MM.1S (cell line): ENCODE measurements at regions not wholly inside any gene's neighbourhood (a gene's known extent, or its start where the extent isn't known, plus 50 kb on each side); places are given as distances from the start of the nearest gene placed in this dataset.

Source experiments
- CTCF ChIP-seq: fragments of 300-600 bp; sonication (generic); IDR thresholded peaks from 2 replicates; pipeline ENCODE4 v1.5.1; 2016; ENCODE audit warnings: antibody characterized with exemption, low read length, mixed read lengths
- EZH2 ChIP-seq: fragments of 300-600 bp; sonication (generic); optimal IDR thresholded peaks from 2 replicates; pipeline ENCODE3; 2017; ENCODE audit warnings: low read depth, mild to moderate bottlenecking, antibody characterized with exemption, low read length, mixed read lengths
- EZH2phosphoT487 ChIP-seq: fragments of 300-600 bp; sonication (generic); IDR thresholded peaks from 2 replicates; pipeline ENCODE4 v1.6.1; 2018; ENCODE audit warnings: antibody characterized with exemption, low read length

GRCh38 chr15:92806763-92807162 is 93.4 kb upstream of the CHD2 start:
- TF ChIP-seq EZH2phosphoT487: no peak
- TF ChIP-seq CTCF: no peak
- TF ChIP-seq EZH2: no peak
